ENCODE measurements at regions not wholly inside any gene's neighbourhood (a gene's known extent, or its start where the extent isn't known, plus 50 kb on each side); places are given as distances from the start of the nearest gene placed in this dataset.

GRCh38 chrX:15191830-15192229, 78.1 kb downstream of the ASB9 start:
- DNase-seq, result no peak

DNA sequence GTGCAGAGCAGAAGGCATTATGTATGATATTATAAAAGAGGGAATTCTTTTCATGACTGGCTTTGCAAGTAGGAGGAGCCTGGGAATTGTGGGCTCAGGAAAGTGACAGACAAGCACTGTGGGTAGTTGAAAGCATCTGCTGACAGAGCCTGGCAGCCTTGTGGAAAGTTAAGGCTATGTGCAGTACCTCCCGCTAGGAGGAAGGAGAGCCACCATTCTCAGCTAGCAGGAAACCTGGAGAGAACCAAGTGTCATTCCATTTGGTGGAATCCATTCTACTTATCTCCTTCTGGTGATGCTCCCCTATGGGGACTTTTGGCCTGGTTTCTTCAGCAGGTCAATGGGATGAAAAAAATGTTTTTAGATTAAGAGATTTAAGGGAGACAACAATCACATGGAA, 81.8 kb downstream of the ASB9 start:
- DNase-seq, result no peak

GRCh38 chrX:15177316-15177715, 92.6 kb downstream of the ASB9 start:
- DNase-seq, result no peak

- DNase-seq, result no peak
Observed at GRCh38 chrX:15173411-15173810, 96.5 kb downstream of the ASB9 start.

GRCh38 chrX:15170927-15171326, 99.0 kb downstream of the ASB9 start:
- no peak for DNase-seq

DNA sequence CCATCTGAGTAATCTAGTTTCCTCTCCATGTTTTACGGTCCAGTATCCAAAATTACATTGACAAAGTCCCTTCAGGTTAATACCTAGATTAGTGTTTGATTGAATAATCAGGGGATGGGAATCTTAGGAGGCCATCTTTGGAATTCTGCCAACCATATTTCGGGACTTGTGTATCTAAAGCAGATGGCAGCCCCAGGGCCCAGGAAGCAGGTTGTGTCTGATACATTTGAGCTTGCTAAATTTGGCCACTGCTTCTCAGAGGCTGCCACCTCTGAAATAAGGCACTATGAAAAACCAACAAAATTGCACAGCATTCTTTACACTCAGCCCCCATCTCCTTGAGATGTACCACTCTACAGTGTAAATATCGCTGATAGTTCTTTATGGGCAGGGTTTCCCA, 102.1 kb downstream of the ASB9 start:
- no peak for DNase-seq

DNA sequence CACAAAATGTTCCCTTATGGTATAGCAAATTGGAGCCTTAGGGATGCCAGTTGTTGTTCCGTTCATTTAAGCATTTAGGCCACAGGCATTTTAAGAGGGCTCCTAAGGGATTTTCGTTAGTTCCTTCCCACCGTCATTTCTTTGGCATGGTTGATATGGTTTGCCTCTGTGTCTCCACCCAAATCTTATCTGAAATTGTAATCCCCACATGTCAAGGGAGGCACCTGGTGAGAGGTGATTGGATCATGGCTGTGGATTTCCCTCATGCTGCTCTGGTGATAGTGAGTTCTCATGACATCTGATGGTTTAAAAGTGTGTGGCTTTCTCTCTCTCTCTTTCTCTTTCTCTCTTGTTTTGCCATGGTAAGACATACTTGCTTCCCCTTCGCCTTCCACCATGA, 104.1 kb downstream of the ASB9 start:
- no peak for DNase-seq

DNA sequence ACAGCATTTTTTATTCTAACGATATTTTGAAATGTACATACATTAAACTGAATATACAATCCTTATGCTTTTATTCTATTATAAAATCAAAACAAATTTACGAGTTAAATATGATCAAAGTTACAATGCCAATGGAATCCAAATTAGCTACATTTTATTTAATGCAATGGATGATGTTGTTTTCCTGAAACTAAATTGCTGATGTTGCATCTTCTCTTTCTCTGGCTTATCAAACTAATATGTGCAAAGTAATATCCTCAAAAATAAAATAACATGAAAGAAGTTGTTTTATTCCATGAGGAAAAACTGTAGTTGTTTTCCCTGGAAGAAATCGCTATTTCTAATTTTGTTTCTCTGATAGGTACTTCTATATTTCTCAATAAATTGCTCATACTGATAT, 106.8 kb downstream of the ASB9 start:
- no peak for DNase-seq

DNA sequence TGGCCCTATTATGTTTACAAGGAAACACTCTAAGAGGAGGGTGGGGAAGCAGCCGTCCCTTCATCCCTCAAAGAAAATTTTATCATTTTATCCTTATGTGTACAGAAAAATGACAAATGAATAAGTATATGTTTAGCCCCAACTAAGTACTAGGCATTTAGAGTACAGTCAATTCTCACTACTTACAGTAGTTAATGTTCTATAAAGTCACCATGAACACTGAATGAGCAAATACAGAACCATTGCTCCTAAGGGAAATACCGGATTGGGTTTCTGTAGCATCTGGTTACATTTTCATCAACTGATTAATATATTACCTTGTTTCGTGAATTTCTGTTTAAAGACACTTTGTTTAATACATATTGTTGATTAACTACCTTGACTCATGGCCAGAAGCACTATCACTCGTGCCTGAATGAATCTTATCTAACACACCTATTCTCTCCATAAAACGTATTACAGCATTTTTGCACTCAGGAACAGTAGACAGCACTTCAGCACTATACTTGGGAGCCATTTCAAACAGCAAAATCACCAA, 109.3 kb downstream of the ASB9 start:
- DNase-seq, result no peak

- DNase-seq, result no peak
Observed at GRCh38 chrX:15158736-15159406, 111.0 kb downstream of the ASB9 start.

GRCh38 chrX:15158350-15158735, 111.5 kb downstream of the ASB9 start:
- DNase-seq, result no peak

- DNase-seq, result no peak
Observed at GRCh38 chrX:15157624-15158023, 112.3 kb downstream of the ASB9 start.

DNA sequence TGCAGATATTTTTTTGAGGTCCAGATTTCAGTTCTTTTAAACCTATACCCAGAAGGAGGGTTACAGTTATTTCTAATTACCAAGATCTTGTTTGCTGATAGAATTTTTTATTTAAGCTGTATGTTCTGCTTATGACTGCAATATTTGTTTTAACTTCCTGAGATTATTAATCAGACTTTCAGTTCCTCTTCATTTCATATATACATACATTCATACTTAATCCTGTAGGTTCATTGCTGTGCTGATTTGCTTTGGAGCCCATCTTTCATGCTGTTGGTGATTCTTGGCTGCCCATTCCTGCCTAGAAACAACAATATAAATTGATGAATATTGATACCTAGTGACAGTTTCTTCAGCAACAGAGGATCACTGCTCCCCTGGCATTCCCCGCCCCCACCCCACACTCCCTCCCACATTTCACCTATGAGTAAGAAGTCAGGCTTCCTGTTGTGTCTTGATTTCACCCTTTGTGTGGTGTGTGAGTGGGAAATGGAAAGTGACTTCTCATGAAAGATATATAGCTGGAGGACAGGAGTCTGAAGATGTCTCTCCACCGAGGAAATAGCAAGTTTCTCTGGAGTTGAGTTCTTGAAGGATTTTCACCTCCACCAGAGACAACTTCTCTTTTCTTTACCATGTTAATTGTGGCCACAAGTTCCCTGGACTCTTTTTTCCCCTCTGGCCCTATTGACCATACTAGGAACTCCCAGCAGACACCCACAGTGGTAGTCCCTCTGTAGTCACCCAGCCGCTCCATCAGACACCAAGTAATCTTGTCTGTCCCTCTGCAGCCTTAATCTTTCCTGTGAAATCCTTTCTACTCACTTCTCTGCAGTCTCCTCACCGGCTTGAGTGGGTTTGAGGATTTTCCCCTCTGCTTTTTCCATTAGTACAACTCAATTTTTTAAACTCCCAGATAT, 118.4 kb downstream of the ASB9 start:
- no peak for DNase-seq

DNA sequence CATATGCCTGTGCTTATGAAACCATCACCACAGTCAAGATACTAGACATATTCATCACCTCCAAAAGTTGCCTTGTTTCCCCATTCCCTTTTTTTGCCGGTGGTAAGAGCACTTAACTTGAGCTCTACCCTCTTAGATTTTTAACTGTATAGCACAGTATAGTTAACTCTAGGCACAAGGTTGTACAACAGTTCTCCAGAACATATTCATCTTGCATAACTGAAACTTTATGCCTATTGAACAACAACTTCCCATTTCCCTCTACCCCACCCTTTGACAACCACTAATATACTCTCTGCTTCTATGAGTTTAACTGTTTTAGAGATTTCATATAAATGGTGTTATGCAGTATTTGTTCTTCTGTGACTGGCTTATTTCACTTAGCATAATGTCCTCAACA, 119.3 kb downstream of the ASB9 start:
- no peak for DNase-seq

GRCh38 chrX:15146515-15146914, 123.4 kb downstream of the ASB9 start:
- DNase-seq, result no peak

- DNase-seq, result no peak
Observed at GRCh38 chrX:15143825-15144121, 126.1 kb downstream of the ASB9 start.

GRCh38 chrX:15143050-15143824, 126.6 kb downstream of the ASB9 start:
- DNase-seq, result peak; percentile 39

GRCh38 chrX:15142084-15142715, 127.7 kb downstream of the ASB9 start:
- DNase-seq, result no peak

DNA sequence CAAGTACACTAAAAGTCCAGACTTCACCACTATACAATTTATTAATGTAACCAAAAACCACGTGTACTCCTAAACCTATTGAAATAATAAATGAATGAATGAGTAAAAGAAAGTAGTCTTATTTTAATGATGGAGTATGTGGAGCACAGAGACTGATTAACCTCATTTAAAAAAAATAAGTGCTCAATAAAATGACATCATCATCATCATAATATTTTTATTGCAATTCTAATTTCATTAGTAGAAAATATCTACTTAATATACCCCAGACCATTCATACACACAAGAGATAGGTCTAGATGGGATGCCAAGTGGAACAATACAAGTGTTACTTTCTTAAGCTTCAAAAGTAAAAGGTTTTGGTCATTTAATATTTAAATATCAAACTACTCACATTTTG, 133.1 kb downstream of the ASB9 start:
- no peak for DNase-seq

GRCh38 chrX:15129412-15129811, 140.5 kb downstream of the ASB9 start:
- DNase-seq, result no peak

GRCh38 chrX:15128861-15129260, 141.0 kb downstream of the ASB9 start:
- DNase-seq, result no peak

DNA sequence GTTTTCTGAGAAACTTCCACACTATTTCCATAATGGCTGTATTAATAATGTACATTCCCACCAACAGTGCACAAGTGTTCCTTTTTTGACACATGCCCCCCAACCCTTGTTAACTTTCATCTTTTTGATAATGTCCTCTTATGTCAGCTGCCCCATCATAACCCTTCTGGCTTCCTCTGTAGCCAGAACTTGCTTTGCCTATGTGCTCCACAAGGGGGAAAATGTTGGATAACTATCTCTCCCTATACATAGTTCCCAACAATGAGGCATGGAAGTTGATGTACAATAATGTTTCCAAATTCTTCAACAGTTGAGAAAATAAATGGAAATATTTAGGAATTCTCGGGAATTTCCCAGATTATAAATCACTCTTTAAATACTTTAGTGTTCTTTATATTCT, 142.9 kb downstream of the ASB9 start:
- no peak for DNase-seq

DNA sequence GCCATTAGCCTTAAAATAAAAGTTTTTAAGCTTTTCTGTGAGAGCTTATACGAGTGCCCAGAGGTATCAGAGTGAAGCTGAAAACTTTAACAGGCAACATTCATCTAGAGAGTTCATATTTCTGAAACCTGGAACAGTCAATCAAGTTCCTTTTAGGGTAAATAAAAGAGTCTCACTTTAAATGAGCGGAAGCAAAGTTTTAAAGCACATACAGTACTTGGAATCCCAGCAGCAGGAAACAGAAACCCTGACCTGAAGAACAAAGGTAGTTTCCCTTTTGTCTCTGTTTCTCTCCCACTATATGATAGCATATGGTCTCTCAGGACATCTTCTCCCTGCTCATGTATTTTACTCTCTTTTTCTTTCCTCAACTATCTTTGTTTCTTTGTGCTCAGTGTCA, 153.0 kb downstream of the ASB9 start:
- DNase-seq, result no peak

Data from effector CD4-positive, alpha-beta T cell (primary cell).